ENCODE measurements at regions not wholly inside any gene's neighbourhood (a gene's known extent, or its start where the extent isn't known, plus 50 kb on each side); places are given as distances from the start of the nearest gene placed in this dataset.

DNA sequence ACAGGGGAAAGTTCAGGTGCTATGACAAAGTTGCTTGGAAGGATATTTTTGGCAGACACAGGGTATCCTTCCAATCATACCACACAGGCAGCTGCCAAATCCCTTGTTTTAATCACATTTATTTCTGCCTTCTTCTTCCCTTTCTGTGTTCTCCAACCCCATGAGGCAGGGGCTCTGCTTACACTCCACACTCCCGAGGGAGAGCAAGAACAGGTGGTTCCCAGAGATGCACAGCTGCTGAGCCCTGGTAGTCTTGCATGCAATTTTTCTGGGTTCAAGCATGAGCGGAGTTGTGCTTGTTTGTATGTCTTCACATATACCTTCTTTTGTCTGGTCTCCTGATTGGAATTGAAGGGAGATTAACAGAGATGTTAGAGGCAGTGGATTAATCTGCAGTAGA lies 251.7 kb upstream of the ST6GAL2 start (continued):
- TF ChIP-seq, protein P1, sequence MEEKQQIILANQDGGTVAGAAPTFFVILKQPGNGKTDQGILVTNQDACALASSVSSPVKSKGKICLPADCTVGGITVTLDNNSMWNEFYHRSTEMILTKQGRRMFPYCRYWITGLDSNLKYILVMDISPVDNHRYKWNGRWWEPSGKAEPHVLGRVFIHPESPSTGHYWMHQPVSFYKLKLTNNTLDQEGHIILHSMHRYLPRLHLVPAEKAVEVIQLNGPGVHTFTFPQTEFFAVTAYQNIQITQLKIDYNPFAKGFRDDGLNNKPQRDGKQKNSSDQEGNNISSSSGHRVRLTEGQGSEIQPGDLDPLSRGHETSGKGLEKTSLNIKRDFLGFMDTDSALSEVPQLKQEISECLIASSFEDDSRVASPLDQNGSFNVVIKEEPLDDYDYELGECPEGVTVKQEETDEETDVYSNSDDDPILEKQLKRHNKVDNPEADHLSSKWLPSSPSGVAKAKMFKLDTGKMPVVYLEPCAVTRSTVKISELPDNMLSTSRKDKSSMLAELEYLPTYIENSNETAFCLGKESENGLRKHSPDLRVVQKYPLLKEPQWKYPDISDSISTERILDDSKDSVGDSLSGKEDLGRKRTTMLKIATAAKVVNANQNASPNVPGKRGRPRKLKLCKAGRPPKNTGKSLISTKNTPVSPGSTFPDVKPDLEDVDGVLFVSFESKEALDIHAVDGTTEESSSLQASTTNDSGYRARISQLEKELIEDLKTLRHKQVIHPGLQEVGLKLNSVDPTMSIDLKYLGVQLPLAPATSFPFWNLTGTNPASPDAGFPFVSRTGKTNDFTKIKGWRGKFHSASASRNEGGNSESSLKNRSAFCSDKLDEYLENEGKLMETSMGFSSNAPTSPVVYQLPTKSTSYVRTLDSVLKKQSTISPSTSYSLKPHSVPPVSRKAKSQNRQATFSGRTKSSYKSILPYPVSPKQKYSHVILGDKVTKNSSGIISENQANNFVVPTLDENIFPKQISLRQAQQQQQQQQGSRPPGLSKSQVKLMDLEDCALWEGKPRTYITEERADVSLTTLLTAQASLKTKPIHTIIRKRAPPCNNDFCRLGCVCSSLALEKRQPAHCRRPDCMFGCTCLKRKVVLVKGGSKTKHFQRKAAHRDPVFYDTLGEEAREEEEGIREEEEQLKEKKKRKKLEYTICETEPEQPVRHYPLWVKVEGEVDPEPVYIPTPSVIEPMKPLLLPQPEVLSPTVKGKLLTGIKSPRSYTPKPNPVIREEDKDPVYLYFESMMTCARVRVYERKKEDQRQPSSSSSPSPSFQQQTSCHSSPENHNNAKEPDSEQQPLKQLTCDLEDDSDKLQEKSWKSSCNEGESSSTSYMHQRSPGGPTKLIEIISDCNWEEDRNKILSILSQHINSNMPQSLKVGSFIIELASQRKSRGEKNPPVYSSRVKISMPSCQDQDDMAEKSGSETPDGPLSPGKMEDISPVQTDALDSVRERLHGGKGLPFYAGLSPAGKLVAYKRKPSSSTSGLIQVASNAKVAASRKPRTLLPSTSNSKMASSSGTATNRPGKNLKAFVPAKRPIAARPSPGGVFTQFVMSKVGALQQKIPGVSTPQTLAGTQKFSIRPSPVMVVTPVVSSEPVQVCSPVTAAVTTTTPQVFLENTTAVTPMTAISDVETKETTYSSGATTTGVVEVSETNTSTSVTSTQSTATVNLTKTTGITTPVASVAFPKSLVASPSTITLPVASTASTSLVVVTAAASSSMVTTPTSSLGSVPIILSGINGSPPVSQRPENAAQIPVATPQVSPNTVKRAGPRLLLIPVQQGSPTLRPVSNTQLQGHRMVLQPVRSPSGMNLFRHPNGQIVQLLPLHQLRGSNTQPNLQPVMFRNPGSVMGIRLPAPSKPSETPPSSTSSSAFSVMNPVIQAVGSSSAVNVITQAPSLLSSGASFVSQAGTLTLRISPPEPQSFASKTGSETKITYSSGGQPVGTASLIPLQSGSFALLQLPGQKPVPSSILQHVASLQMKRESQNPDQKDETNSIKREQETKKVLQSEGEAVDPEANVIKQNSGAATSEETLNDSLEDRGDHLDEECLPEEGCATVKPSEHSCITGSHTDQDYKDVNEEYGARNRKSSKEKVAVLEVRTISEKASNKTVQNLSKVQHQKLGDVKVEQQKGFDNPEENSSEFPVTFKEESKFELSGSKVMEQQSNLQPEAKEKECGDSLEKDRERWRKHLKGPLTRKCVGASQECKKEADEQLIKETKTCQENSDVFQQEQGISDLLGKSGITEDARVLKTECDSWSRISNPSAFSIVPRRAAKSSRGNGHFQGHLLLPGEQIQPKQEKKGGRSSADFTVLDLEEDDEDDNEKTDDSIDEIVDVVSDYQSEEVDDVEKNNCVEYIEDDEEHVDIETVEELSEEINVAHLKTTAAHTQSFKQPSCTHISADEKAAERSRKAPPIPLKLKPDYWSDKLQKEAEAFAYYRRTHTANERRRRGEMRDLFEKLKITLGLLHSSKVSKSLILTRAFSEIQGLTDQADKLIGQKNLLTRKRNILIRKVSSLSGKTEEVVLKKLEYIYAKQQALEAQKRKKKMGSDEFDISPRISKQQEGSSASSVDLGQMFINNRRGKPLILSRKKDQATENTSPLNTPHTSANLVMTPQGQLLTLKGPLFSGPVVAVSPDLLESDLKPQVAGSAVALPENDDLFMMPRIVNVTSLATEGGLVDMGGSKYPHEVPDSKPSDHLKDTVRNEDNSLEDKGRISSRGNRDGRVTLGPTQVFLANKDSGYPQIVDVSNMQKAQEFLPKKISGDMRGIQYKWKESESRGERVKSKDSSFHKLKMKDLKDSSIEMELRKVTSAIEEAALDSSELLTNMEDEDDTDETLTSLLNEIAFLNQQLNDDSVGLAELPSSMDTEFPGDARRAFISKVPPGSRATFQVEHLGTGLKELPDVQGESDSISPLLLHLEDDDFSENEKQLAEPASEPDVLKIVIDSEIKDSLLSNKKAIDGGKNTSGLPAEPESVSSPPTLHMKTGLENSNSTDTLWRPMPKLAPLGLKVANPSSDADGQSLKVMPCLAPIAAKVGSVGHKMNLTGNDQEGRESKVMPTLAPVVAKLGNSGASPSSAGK (IDR thresholded peaks at IDR 0.05) = no peak
- TF ChIP-seq TCF15 (CRISPR knock-in tag; IDR thresholded peaks at IDR 0.05) (no peak), PML (IDR thresholded peaks at IDR 0.05; ENCODE audit: low read length) (no peak), ZNF282 (CRISPR knock-in tag; IDR thresholded peaks at IDR 0.05) (no peak), CHD1 (IDR thresholded peaks at IDR 0.05; ENCODE audit: low read length) (no peak), MXD1 (CRISPR knock-in tag; IDR thresholded peaks at IDR 0.05; ENCODE audit: borderline replicate concordance, poor library complexity, severe bottlenecking) (no peak), LEF1 (IDR thresholded peaks at IDR 0.05) (no peak), NFE2L1 (tag; IDR thresholded peaks at IDR 0.05; ENCODE audit: borderline replicate concordance, low read depth) (no peak), CCAR2 (IDR thresholded peaks at IDR 0.05; ENCODE audit: low read depth, low read length) (no peak)

All from K562 (cell line).